AG08395 (cell line): ENCODE measurements at regions not wholly inside any gene's neighbourhood (a gene's known extent, or its start where the extent isn't known, plus 50 kb on each side); places are given as distances from the start of the nearest gene placed in this dataset.
A peak's percentile ranks its signal among the peaks of the same experiment; 100 is the strongest.

Experiments used
- DNase-seq: peaks from one replicate; pipeline ENCODE4 v3.0.0; 2012; ENCODE audit warnings: mixed read lengths, low spot score

GRCh38 chr10:3723766-3724165 lies 61.2 kb downstream of the KLF6 start:
- peak; percentile 41 for DNase-seq

- peak; percentile 81 for DNase-seq
These were observed 64.6 kb downstream of the KLF6 start for GRCh38 chr10:3720228-3721019.

- DNase-seq = no peak
These were observed 65.8 kb downstream of the KLF6 start for GRCh38 chr10:3719024-3719843.

- DNase-seq = no peak
These were observed 68.9 kb downstream of the KLF6 start for GRCh38 chr10:3716093-3716492.

- no peak for DNase-seq
These were observed 70.0 kb downstream of the KLF6 start for GRCh38 chr10:3714967-3715366.

GRCh38 chr10:3714531-3714930 lies 70.5 kb downstream of the KLF6 start:
- DNase-seq = no peak

GRCh38 chr10:3712707-3713106 lies 72.3 kb downstream of the KLF6 start:
- no peak for DNase-seq

GRCh38 chr10:3711918-3712317 lies 73.1 kb downstream of the KLF6 start:
- no peak for DNase-seq

- no peak for DNase-seq
These were observed 74.2 kb downstream of the KLF6 start for GRCh38 chr10:3710764-3711163.

GRCh38 chr10:3709456-3710060 lies 75.5 kb downstream of the KLF6 start:
- DNase-seq = no peak

GRCh38 chr10:3708852-3709251 lies 76.2 kb downstream of the KLF6 start:
- DNase-seq = no peak

GRCh38 chr10:3704565-3705325 lies 80.3 kb downstream of the KLF6 start:
- DNase-seq = no peak

GRCh38 chr10:3702569-3702968 lies 82.4 kb downstream of the KLF6 start:
- no peak for DNase-seq

GRCh38 chr10:3702056-3702546 lies 82.9 kb downstream of the KLF6 start:
- DNase-seq = no peak

GRCh38 chr10:3701491-3701890 lies 83.5 kb downstream of the KLF6 start:
- peak; percentile 18 for DNase-seq

GRCh38 chr10:3700531-3701076 lies 84.4 kb downstream of the KLF6 start:
- no peak for DNase-seq

- DNase-seq = no peak
These were observed 85.1 kb downstream of the KLF6 start for GRCh38 chr10:3699916-3700315.

- no peak for DNase-seq
These were observed 86.7 kb downstream of the KLF6 start for GRCh38 chr10:3698312-3698711.

- no peak for DNase-seq
These were observed 91.3 kb downstream of the KLF6 start for GRCh38 chr10:3693698-3694080.

- DNase-seq = no peak
These were observed 91.8 kb downstream of the KLF6 start for GRCh38 chr10:3693022-3693697.

GRCh38 chr10:3692387-3692999 lies 92.5 kb downstream of the KLF6 start:
- DNase-seq = no peak
